PC-3 (cell line): ENCODE measurements at regions not wholly inside any gene's neighbourhood (a gene's known extent, or its start where the extent isn't known, plus 50 kb on each side); places are given as distances from the start of the nearest gene placed in this dataset.

Source experiments
- ATAC-seq: fragments of 200-7000 bp; cut with Tn5 transposase; 2 replicates; pipeline ENCODE4 v1.9.1; 2020; ENCODE audit warnings: mild to moderate bottlenecking, moderate library complexity
- BruUV-seq: library from RNA; stranded (reverse); fragments of 400-500 nt; replicated peaks from 2 replicates; lab custom pipeline; 2021; lab: Mats Ljungman, UMichigan
- CTCF ChIA-PET: fragments of 300-600 bp; sonication (Branson Sonifier 250); formaldehyde crosslinking; loops from one replicate; lab custom pipeline; 2022; ENCODE audit warnings: antibody characterized with exemption; lab: Charles Lee
- POLR2A ChIA-PET: fragments of 300-600 bp; sonication (Branson Sonifier 250); formaldehyde crosslinking; loops from one replicate; lab custom pipeline; 2022; ENCODE audit warnings: antibody characterized with exemption; ENCODE audit not compliant: unreplicated experiment; lab: Charles Lee
- DNase-seq: peaks from one replicate; pipeline ENCODE4 v3.0.0-alpha.2; 2015
- H2AFZ ChIP-seq: fragments of 300-600 bp; sonication (generic); 2 replicates; pipeline ENCODE4 v1.6.0; 2016; ENCODE audit warnings: antibody characterized with exemption, low read length
- H3F3A ChIP-seq: fragments of 300-600 bp; sonication (generic); one replicate; pipeline ENCODE4 v1.6.0; 2017; ENCODE audit warnings: antibody characterized with exemption, low read length, control low read depth, mild to moderate bottlenecking; ENCODE audit not compliant: unreplicated experiment
- H3K27ac ChIP-seq: fragments of 300-600 bp; sonication (generic); 2 replicates; pipeline ENCODE4 v1.5.1; 2016; ENCODE audit warnings: mild to moderate bottlenecking, low read length
- H3K27me3 ChIP-seq: fragments of 300-600 bp; sonication (generic); 2 replicates; pipeline ENCODE4 v1.6.1; 2016; ENCODE audit warnings: low read length, mixed read lengths
- H3K36me3 ChIP-seq: fragments of 300-600 bp; sonication (generic); 2 replicates; pipeline ENCODE4 v1.6.1; 2016; ENCODE audit warnings: low read depth, mixed run types, low read length, mixed read lengths
- H3K4me1 ChIP-seq: fragments of 300-600 bp; sonication (generic); 2 replicates; pipeline ENCODE4 v1.5.1; 2016; ENCODE audit warnings: low read length; ENCODE audit not compliant: insufficient read depth
- H3K4me2 ChIP-seq: fragments of 300-600 bp; sonication (generic); 2 replicates; pipeline ENCODE4 v1.6.0; 2016; ENCODE audit warnings: low read length
- H3K4me3 ChIP-seq: fragments of 300-600 bp; sonication (generic); 2 replicates; pipeline ENCODE4 v1.5.1; 2016; ENCODE audit warnings: mild to moderate bottlenecking, low read length, mixed read lengths
- H3K79me2 ChIP-seq: fragments of 300-600 bp; sonication (generic); 2 replicates; pipeline ENCODE4 v1.6.1; 2017; ENCODE audit warnings: low read length, mixed read lengths
- H3K9ac ChIP-seq: fragments of 300-600 bp; sonication (generic); 2 replicates; pipeline ENCODE4 v1.6.0; 2016; ENCODE audit warnings: mild to moderate bottlenecking, low read length
- H3K9me2 ChIP-seq: fragments of 300-600 bp; sonication (generic); replicated peaks from 2 replicates; pipeline ENCODE4 v1.6.1; 2016; ENCODE audit warnings: mixed run types, low read length, mixed read lengths
- H3K9me3 ChIP-seq: fragments of 300-600 bp; sonication (generic); 2 replicates; pipeline ENCODE4 v1.6.1; 2016; ENCODE audit warnings: low read length, mixed read lengths
- H4K20me1 ChIP-seq: fragments of 300-600 bp; sonication (generic); 2 replicates; pipeline ENCODE4 v1.6.1; 2016; ENCODE audit warnings: low read length, mixed read lengths
- EZH2 ChIP-seq: fragments of 300-600 bp; sonication (generic); IDR thresholded peaks from one replicate; pipeline ENCODE4 v1.6.1; 2017; ENCODE audit warnings: antibody characterized with exemption, mild to moderate bottlenecking, low read length; ENCODE audit not compliant: unreplicated experiment
- EZH2phosphoT487 ChIP-seq: fragments of 300-600 bp; sonication (generic); IDR thresholded peaks from 2 replicates; pipeline ENCODE4 v1.6.1; 2018; ENCODE audit warnings: mild to moderate bottlenecking, antibody characterized with exemption, low read length, borderline replicate concordance
- intact Hi-C: fragments of 100-400 bp; cut with micrococcal nuclease; formaldehyde crosslinking; loops from 2 replicates; pipeline ENCODE4 v1.9.0; 2023
- TF ChIP-seq, protein P1 (sequence below): fragments of 300-600 bp; sonication (generic); conservative IDR thresholded peaks from 2 replicates; pipeline ENCODE4 v1.5.1; 2017; ENCODE audit warnings: antibody characterized with exemption, low read depth, mild to moderate bottlenecking, low read length

DNA sequence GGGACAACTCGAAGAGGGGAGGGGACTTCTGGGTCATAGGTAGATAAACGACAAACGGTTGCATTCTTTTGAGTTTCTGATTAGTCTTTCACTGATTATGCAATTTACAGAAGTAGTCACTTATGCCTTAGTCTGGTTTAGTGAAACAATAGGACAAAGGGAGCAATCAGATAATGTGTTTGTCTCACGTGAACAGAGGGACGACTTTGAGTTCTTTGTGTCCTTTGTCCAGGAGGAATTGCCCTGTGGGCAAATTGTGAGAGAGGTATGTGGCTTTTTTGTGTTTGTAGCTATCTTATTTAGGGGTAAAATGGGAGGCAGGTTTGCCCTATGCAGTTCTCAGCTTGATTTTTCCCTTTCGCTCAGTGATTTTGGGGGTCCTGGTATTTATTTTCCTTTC, 362.9 kb upstream of the PCDH20 start:
- Histone ChIP-seq H3K4me2 (no peak overlapping the region), H3K9me2 (no peaks in the 10 kb centered on the region), H3K9me3 (no peaks in the 10 kb centered on the region), H2AFZ (no peak overlapping the region), H4K20me1 (no peaks in the 10 kb centered on the region), H3K79me2 (no peaks in the 10 kb centered on the region), H3K36me3 (no peaks in the 10 kb centered on the region), H3F3A (no peaks in the 10 kb centered on the region), H3K4me1 (no peaks in the 10 kb centered on the region), H3K27me3 (no peaks in the 10 kb centered on the region), H3K4me3 (no peak overlapping the region), H3K9ac (no peak overlapping the region), H3K27ac (no peak overlapping the region)
- ChIA-PET POLR2A (no interaction called here), CTCF (no interaction called here)
- intact Hi-C loops: no loop called here
- BruUV-seq: no TSS peak
- no peak for ATAC-seq
- TF ChIP-seq EZH2phosphoT487 (no peak), EZH2 (no peak)
- TF ChIP-seq, protein P1, sequence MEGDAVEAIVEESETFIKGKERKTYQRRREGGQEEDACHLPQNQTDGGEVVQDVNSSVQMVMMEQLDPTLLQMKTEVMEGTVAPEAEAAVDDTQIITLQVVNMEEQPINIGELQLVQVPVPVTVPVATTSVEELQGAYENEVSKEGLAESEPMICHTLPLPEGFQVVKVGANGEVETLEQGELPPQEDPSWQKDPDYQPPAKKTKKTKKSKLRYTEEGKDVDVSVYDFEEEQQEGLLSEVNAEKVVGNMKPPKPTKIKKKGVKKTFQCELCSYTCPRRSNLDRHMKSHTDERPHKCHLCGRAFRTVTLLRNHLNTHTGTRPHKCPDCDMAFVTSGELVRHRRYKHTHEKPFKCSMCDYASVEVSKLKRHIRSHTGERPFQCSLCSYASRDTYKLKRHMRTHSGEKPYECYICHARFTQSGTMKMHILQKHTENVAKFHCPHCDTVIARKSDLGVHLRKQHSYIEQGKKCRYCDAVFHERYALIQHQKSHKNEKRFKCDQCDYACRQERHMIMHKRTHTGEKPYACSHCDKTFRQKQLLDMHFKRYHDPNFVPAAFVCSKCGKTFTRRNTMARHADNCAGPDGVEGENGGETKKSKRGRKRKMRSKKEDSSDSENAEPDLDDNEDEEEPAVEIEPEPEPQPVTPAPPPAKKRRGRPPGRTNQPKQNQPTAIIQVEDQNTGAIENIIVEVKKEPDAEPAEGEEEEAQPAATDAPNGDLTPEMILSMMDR: no peak
- no peak for DNase-seq

- ChIA-PET POLR2A (no interaction called here), CTCF (no interaction called here)
- intact Hi-C loops: no loop called here
- no peak overlapping the region for H3K4me2 ChIP-seq
- H3K36me3 ChIP-seq: no peaks in the 10 kb centered on the region
- no peaks in the 10 kb centered on the region for H3K79me2 ChIP-seq
- no peak overlapping the region for H3K27ac ChIP-seq
- H2AFZ ChIP-seq: no peak overlapping the region
- TF ChIP-seq, protein P1: no peak
- TF ChIP-seq EZH2phosphoT487: no peak
- no peak for TF ChIP-seq EZH2
- H3K9me2 ChIP-seq: no peaks in the 10 kb centered on the region
- DNase-seq (no peak), ATAC-seq (no peak)
- no peaks in the 10 kb centered on the region for H3K4me1 ChIP-seq
- no peak overlapping the region for H3K4me3 ChIP-seq
- H3F3A ChIP-seq: no peaks in the 10 kb centered on the region
- no peak overlapping the region for H3K9ac ChIP-seq
- H3K27me3 ChIP-seq: no peaks in the 10 kb centered on the region
- BruUV-seq: no TSS peak
- no peaks in the 10 kb centered on the region for H3K9me3 ChIP-seq
- H4K20me1 ChIP-seq: no peaks in the 10 kb centered on the region
Observed at GRCh38 chr13:61777899-61778298, 362.2 kb upstream of the PCDH20 start.

DNA sequence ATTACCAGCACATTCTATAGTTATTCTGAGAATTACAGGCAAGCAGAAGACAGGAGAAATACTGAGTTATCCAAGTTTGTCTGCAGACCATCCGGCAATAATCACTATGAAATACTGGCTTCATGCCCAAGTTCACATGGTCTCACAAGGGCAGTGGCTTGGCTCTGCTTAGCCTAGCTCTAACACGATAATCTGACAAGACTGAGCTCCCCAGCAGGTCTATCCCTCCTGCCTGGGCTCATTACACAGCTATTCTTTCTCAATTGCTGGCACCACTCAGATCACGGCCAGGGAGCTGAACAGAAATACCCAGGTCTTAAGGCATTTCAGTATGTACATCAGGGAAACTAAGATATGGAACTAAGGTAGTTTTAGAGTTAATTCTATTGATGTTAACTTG, 361.6 kb upstream of the PCDH20 start:
- no peak for ATAC-seq
- H3K4me2 ChIP-seq: no peak overlapping the region

More for the DNA sequence above, 361.6 kb upstream of the PCDH20 start:
- no TSS peak for BruUV-seq
- no peak for DNase-seq
- ChIA-PET POLR2A (no interaction called here), CTCF (no interaction called here)
- Histone ChIP-seq H3K9ac (no peak overlapping the region), H3K36me3 (no peaks in the 10 kb centered on the region), H3K9me2 (no peaks in the 10 kb centered on the region), H2AFZ (no peak overlapping the region), H3F3A (no peaks in the 10 kb centered on the region), H3K27ac (no peak overlapping the region), H3K27me3 (no peaks in the 10 kb centered on the region), H3K4me1 (no peaks in the 10 kb centered on the region), H3K79me2 (no peaks in the 10 kb centered on the region), H3K4me3 (no peak overlapping the region), H3K9me3 (no peaks in the 10 kb centered on the region), H4K20me1 (no peaks in the 10 kb centered on the region)
- no peak for TF ChIP-seq EZH2
- TF ChIP-seq, protein P1: no peak
- TF ChIP-seq EZH2phosphoT487: no peak
- intact Hi-C loops: no loop called here
